ENCODE measurements at regions not wholly inside any gene's neighbourhood (a gene's known extent, or its start where the extent isn't known, plus 50 kb on each side); places are given as distances from the start of the nearest gene placed in this dataset.
"Not testable (repeated sequence)": the region's sequence is repeated elsewhere in the genome, so short reads cannot be mapped to it uniquely, and the experiment has no call there.

- TF ChIP-seq, protein P1, sequence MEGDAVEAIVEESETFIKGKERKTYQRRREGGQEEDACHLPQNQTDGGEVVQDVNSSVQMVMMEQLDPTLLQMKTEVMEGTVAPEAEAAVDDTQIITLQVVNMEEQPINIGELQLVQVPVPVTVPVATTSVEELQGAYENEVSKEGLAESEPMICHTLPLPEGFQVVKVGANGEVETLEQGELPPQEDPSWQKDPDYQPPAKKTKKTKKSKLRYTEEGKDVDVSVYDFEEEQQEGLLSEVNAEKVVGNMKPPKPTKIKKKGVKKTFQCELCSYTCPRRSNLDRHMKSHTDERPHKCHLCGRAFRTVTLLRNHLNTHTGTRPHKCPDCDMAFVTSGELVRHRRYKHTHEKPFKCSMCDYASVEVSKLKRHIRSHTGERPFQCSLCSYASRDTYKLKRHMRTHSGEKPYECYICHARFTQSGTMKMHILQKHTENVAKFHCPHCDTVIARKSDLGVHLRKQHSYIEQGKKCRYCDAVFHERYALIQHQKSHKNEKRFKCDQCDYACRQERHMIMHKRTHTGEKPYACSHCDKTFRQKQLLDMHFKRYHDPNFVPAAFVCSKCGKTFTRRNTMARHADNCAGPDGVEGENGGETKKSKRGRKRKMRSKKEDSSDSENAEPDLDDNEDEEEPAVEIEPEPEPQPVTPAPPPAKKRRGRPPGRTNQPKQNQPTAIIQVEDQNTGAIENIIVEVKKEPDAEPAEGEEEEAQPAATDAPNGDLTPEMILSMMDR (IDR thresholded peaks at IDR 0.05; ENCODE audit: control extremely low read depth, extremely low read depth, low read depth, missing control alignments), result no peak
- no peak for DNase-seq (ENCODE audit: extremely low spot score)
- ChIA-PET CTCF (no interaction called here), POLR2A (no interaction called here)
Observed at GRCh38 chr10:4396401-4397283, 429.4 kb upstream of the AKR1E2 start.

DNA sequence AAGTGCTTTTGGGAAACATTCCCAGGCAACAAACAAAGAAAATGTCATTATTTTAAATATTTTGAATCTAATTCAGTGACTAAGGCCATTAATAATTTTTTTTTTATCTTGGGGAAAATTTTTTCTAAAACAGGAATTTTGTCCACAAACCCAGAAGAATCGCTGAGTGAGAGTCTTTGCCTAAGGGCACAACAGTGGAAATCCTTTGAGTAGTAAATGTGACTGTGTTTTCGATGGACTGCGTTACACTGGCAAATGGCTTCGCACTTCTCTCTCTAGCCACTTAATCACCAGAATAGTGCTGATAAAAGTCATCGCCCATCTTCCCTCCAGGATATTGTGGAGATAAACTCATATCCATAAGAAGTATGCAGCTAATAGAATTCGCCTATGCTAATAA, 430.3 kb upstream of the AKR1E2 start:
- ChIA-PET CTCF (no interaction called here), POLR2A (no interaction called here)
- DNase-seq (ENCODE audit: extremely low spot score), result no peak
- TF ChIP-seq, protein P1 (IDR thresholded peaks at IDR 0.05; ENCODE audit: control extremely low read depth, extremely low read depth, low read depth, missing control alignments), result no peak

- CTCF ChIA-PET; DNase-seq (ENCODE audit: extremely low spot score); POLR2A ChIA-PET: not testable (repeated sequence)
Observed at GRCh38 chr10:4394455-4394854, 431.6 kb upstream of the AKR1E2 start.

DNA sequence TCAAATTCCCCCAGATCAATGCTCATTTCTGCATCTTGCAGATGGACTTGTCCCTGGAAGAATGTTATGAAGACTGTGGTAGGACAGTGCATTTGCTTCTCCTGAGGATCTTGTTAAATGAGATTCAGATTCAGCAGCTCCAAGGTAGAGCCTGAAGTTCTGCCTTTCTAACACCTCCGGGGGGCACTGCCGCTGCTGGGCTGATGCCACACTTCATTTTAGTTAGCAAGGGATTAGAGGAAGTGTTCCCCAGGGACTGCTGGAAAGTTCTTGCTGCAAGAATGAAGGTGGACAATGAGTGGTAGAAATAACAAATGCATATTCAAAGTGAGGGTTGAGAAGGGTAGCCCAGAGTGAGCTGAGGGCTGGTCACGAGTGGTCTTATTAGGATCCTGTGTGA, 434.3 kb upstream of the AKR1E2 start:
- ChIA-PET POLR2A (no interaction called here), CTCF (interaction anchor here (1.3 kb wide), 1 partner anchor 12 kb away, joined by 3 read pairs; no protein-coding TSS in a partner anchor)
- TF ChIP-seq, protein P1 (IDR thresholded peaks at IDR 0.05; ENCODE audit: control extremely low read depth, extremely low read depth, low read depth, missing control alignments), result no peak
- no peak for DNase-seq (ENCODE audit: extremely low spot score)

- DNase-seq (ENCODE audit: extremely low spot score), result no peak
- ChIA-PET POLR2A (no interaction called here), CTCF (no interaction called here)
- TF ChIP-seq, protein P1 (IDR thresholded peaks at IDR 0.05; ENCODE audit: control extremely low read depth, extremely low read depth, low read depth, missing control alignments), result no peak
Observed at GRCh38 chr10:4390219-4390618, 435.8 kb upstream of the AKR1E2 start.

- CTCF ChIA-PET, result interaction anchor here (1.0 kb wide), 1 partner anchor 14 kb away, joined by 3 read pairs; no protein-coding TSS in a partner anchor
- TF ChIP-seq, protein P1 (IDR thresholded peaks at IDR 0.05; ENCODE audit: control extremely low read depth, extremely low read depth, low read depth, missing control alignments), result no peak
- DNase-seq (ENCODE audit: extremely low spot score), result no peak
- POLR2A ChIA-PET, result no interaction called here
Observed at GRCh38 chr10:4385231-4385870, 440.7 kb upstream of the AKR1E2 start.

DNA sequence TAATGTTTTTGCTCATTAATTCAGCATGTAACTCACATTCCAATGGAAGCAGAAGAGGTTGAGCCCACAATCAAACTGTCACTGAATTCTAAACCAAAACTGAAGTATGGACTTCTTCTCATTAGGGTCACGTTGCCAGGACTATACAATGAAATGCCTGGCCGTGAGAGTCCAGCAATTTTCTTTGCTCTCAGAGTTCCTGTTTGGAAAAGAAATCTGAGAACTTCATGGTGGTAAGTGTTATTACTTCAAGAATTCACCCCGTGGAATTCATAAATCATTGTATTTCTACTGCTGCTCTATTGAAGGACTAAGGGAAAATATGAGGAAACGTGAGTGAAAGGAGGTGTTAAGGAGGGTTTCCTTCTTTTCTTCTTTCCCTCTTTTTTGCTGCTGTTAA, 441.8 kb upstream of the AKR1E2 start:
- CTCF ChIA-PET, result no interaction called here
- TF ChIP-seq, protein P1 (IDR thresholded peaks at IDR 0.05; ENCODE audit: control extremely low read depth, extremely low read depth, low read depth, missing control alignments), result no peak
- POLR2A ChIA-PET, result no interaction called here
- DNase-seq (ENCODE audit: extremely low spot score), result no peak

All from GM10248 (cell line).